Islet of Langerhans (tissue), 1 donor: ENCODE measurements at regions not wholly inside any gene's neighbourhood (a gene's known extent, or its start where the extent isn't known, plus 50 kb on each side); places are given as distances from the start of the nearest gene placed in this dataset.
"Not testable (repeated sequence)": the region's sequence is repeated elsewhere in the genome, so short reads cannot be mapped to it uniquely, and the experiment has no call there.

Experiments
- FAIRE-seq: peaks from one replicate; lab custom pipeline; 2011; peaks lifted over from hg19 to GRCh38; lab: Jason Lieb, UNC

DNA sequence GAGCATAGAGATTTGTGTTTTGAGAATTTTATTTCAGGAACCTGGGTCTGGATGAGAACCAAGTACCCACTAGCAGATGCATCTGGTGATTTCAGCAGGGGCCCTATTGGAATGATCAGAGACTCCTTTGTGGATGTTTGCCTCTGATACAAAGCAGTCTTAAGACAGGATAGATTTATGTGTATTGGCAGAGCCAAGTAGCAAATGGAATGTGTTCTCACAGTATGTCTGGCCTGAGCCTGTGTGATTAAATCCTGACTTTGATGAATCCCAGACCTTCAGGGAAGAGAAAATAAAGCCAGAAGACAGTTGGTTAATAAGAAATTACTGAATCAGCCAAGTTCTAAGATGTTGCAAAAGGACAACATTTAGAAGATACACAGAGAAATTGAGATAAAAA is 755.5 kb upstream of the SEMA6D start:
- no peak for FAIRE-seq

GRCh38 chr15:46988055-46988454 is 729.2 kb upstream of the SEMA6D start:
- FAIRE-seq = not testable (repeated sequence)

DNA sequence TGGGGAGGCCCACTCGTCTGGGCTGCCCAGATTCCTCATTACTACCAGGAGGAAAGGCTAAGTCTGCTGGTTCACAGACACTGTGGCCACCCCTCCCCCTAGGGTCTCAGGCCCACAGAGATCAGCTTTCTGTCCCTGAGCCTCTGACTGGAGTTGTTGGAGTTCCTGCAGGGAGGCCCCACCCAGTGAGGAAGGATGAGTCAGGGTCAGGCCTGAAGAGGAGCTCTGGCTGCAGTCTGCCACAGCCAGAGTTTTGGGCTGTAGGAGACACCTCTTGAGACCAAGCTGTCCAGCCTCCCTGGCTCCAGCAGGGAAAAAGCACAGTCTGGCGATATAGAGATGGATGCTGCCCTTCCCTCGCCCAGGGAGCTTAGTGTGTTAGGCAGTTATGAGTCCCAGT is 720.9 kb upstream of the SEMA6D start:
- FAIRE-seq = no peak

GRCh38 chr15:46997501-46997900 is 719.8 kb upstream of the SEMA6D start:
- FAIRE-seq = no peak

DNA sequence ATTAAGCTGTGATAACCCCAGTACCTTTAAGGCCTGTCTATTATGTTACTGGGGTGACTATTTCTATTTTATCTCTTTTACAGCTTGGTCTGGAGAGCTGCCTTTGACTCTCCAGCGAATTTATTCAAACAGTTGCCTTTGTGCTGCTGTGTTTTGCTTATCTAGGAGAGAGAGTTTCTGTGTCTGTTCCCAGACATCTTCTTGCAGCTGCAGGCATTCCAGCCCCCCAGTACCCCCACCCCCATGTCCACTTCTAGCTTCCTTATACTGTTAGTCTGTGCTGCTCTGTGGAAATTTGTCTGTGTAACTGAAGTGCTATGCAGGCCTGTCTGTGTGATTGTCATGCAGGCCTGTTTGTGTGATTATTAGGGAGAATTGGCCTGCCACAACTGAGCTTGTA is 713.7 kb upstream of the SEMA6D start:
- FAIRE-seq = no peak

DNA sequence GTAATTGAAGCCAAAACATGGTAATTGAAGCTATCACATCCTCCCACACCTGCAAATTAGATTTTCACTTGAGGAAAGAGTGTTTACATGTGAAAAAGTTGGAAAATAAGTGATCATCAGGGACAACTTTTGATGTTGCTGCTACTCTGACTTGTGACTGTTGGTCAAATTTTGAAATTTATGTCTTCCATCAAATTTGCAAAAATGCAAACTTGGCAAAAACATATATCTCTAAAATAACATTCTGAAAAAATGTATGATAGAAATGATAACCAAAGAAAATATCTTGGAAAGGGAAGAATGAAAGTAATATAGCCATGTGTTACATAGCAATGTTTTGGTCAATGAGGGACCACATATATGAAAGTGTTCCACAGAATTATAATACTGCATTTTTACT is 703.9 kb upstream of the SEMA6D start:
- no peak for FAIRE-seq

DNA sequence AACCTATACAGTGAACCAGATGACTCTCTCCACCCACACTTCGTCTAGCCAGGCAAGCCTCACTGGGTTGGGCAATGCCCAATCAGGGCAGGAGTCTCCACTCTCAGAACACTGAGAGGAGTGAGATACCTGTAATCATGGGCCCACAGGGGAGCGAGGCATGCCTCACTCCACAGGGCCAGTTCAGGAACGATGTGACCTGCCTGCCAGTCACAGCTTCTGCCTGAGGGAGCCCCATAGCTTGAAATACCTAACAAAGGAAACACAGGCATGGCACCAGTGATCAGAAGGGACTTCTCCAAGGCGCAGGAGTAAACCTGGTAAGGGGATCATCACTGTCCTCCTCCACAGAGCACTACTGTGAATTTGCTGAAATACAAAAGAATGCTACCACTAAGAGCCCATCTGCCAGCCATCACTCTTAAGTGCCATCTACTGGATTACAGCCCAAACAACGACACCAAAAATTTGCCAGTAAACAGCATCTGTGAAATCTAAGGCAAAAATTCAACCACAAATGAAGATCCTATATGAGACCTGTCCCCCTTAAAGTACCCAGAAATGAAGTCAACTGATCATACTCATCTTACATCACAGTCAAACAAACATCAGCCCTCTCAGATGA is 689.9 kb upstream of the SEMA6D start:
- no peak for FAIRE-seq

- no peak for FAIRE-seq
These were observed 681.6 kb upstream of the SEMA6D start for GRCh38 chr15:47035475-47036406.

DNA sequence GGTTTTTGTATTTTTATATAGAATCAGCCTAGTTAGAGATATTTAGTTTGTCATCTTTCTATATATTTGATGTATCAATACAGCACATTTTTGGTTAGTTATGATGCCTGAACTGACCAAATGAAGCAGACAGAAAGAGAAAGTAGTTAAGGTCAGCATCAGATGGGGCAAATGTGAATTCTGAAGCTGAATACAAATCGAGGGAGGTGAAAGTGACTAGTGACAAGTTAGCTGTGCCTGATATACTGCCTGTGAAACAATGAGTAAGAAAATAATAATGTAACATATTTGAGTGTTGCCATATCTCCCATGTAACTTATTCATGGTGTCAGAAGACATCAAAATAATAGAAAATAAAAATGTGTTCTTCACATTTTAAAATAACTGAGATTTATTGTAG is 680.3 kb upstream of the SEMA6D start:
- no peak for FAIRE-seq

DNA sequence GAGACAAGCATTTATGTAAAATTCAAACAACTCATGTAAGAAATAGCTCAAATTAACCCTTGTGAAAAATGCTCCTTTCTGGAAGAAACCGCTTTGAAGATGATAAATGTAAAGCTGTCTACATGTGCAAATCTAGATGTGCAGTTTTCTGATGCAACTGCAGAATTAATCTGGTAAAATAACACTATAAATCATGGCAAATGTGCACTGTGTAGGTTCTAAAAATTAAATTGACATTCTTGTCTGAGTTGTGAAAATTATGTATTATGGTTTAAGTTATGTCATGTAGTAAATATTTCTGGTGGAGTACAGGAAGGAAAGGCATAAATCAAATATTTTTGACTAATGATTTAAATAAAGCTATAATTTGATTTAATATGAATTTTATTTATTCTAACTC is 678.1 kb upstream of the SEMA6D start:
- no peak for FAIRE-seq

DNA sequence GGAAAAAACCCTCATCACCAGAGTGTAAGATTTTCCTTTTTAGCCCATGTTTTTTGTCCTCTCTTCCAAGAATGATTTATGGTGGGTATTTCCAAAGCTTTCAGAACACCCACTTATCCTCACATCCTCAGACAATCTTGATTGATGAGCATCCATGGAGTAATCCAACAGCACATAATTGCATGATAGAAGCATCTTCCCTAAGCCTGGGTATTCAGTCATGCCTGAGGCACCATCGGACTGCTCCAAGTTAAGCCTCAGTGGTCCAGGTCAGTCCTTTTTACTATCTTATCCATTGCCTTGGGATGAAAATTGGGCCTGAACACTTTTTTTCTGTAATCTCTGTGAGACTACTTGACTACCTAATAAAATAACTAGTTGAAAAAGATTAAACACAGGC is 676.0 kb upstream of the SEMA6D start:
- no peak for FAIRE-seq

DNA sequence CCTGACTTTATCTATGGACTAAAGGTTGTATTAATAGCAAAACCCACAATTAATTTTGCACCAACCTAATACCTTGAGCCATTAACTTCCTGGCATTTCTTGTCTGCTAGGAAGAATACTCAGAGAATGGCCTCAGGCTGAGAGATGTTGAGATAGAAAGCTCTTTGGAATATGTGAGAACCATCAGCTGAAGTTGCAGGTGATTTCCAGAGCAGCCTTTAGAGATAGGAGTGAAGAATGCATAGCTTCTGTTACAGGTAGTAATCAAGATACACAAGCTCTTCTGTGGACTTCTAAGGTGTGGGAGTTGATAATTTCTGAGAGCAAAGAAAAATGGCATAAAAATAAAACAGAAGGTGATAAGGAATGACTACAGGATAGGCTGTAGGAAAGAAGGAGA is 669.3 kb upstream of the SEMA6D start:
- not testable (repeated sequence) for FAIRE-seq

GRCh38 chr15:47066392-47066791 is 650.9 kb upstream of the SEMA6D start:
- no peak for FAIRE-seq

GRCh38 chr15:47077846-47078245 is 639.5 kb upstream of the SEMA6D start:
- not testable (repeated sequence) for FAIRE-seq

DNA sequence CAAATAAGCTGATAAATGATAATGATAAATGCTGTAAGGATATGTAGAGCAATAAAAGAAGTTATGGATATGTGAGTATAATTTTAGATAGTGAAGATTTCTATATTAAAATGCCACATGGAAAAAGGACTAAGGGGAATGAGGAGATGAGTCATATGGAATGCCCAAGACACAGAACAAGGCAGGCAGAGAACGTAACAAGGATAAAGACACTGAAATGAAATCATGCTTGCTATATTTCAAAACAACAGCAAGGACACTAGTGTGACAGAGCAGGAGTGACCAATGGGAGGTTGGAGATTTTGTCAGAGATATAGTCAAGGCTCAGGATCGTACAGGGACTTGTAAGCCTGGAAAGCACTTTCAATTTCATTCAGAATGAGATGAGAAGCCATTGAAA is 621.5 kb upstream of the SEMA6D start:
- no peak for FAIRE-seq

GRCh38 chr15:47098526-47098925 is 618.8 kb upstream of the SEMA6D start:
- not testable (repeated sequence) for FAIRE-seq

DNA sequence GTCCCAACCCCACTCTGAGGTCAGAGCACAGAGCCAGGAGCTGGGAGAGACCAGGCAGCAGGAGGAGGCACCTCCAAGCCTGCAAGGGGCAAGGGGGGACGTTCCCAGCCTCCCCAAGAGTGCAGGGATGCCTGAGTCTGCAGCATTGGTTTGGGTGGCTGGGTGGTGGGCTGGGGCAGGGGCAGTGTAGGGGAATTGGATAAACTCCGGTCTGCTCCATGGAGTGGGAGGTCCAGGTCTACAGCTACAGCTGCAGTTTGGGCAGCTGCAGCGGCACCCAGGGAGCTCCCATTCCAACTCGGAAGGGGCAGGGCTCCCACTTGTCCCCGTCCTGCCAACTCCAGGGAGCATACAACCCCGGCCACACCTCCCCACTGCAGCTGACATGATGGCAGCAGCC is 617.5 kb upstream of the SEMA6D start:
- not testable (repeated sequence) for FAIRE-seq

- FAIRE-seq = not testable (repeated sequence)
These were observed 608.5 kb upstream of the SEMA6D start for GRCh38 chr15:47108800-47109199.

- FAIRE-seq = no peak
These were observed 600.6 kb upstream of the SEMA6D start for GRCh38 chr15:47116698-47117097.

DNA sequence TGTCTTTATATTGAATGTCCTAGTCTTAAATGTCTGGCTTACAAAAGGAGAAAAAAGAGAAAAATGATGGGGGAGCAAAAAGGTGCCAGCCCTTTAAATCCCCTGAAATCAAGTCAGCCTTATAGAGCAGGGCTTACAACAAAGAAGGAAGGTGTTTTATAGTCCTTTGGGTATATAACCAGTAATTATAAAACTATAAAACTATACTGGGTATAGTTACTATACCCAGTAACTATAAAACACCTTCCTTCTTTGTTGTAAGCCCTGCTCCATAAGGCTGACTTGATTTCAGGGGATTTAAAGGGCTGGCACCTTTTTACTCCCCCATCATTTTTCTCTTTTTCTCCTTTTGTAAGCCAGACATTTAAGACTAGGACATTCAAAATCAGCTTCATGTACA is 598.0 kb upstream of the SEMA6D start:
- FAIRE-seq = no peak

GRCh38 chr15:47124430-47125102 is 592.7 kb upstream of the SEMA6D start:
- FAIRE-seq = no peak

DNA sequence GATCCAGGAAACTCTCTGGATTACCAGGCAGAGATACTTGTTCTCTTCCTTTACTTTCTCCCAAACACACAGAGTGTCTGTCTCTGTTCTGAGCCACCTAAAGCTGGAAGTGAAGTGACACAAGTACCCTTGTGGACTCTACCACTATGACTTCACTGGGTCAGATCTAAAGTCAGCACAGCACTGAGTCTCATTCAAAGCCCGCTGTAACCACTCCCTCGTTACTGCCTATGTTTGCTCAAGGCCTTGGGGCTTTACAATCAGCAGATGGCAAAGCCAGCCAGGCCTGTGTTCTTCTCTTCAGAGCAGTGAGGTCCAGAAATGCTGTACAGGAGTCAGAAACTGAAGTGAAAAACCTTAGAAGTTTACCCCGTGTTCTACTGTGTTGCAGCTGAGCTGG is 588.3 kb upstream of the SEMA6D start:
- no peak for FAIRE-seq

DNA sequence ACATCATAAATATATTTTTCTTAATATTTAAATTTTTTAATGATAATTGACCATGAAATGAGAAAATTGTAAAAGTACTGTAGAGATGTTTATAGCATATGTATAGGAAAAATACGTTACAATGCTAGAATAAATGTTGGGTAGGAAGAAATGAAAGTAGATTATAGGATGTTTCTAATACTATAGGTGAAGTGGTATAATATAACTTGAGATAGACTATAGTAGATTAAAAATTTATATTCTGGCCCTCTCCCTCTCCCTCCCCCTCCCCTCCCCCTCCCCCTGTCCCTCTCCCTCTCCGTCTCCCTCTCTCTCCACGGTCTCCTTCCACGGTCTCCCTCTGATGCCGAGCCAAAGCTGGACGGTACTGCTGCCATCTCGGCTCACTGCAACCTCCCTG is 585.9 kb upstream of the SEMA6D start:
- FAIRE-seq = not testable (repeated sequence)
